Neuronal stem cell (in vitro differentiated cells): ENCODE measurements at regions not wholly inside any gene's neighbourhood (a gene's known extent, or its start where the extent isn't known, plus 50 kb on each side); places are given as distances from the start of the nearest gene placed in this dataset.

ENCODE experiments used
- DNase-seq: peaks from one replicate; pipeline ENCODE4 v3.0.0-alpha.2; 2013; ENCODE audit warnings: low spot score
- H2AFZ ChIP-seq: one replicate; pipeline ENCODE4 v1.6.1; 2013; ENCODE audit warnings: mild to moderate bottlenecking, low read length, inconsistent platforms
- H2AK5ac ChIP-seq: 2 replicates; pipeline ENCODE4 v1.6.1; 2013; ENCODE audit warnings: low read depth, mild to moderate bottlenecking, inconsistent platforms, low read length, moderate library complexity, mixed read lengths
- H2BK120ac ChIP-seq: 2 replicates; pipeline ENCODE4 v1.6.1; 2013; ENCODE audit warnings: low read depth, mild to moderate bottlenecking, inconsistent platforms, low read length, moderate library complexity, mixed read lengths
- H2BK12ac ChIP-seq: one replicate; pipeline ENCODE4 v1.6.1; 2013; ENCODE audit warnings: low read length, inconsistent platforms
- H2BK15ac ChIP-seq: 2 replicates; pipeline ENCODE4 v1.6.1; 2013; ENCODE audit warnings: mild to moderate bottlenecking, low read length, inconsistent platforms, mixed read lengths
- H2BK5ac ChIP-seq: one replicate; pipeline ENCODE4 v1.6.1; 2013; ENCODE audit warnings: inconsistent platforms, mild to moderate bottlenecking, low read length, moderate library complexity
- H3K14ac ChIP-seq: one replicate; pipeline ENCODE4 v1.6.1; 2013; ENCODE audit warnings: low read length, inconsistent platforms
- H3K18ac ChIP-seq: 2 replicates; pipeline ENCODE4 v1.6.1; 2013; ENCODE audit warnings: low read length, inconsistent platforms
- H3K23ac ChIP-seq: 2 replicates; pipeline ENCODE4 v1.6.1; 2013; ENCODE audit warnings: low read depth, mild to moderate bottlenecking, mixed read lengths, low read length, inconsistent platforms; ENCODE audit not compliant: poor library complexity
- H3K27ac ChIP-seq: replicated peaks from 3 replicates; pipeline ENCODE4 v1.5.1; 2013; ENCODE audit warnings: low read length, inconsistent platforms
- H3K27me3 ChIP-seq, 3 experiments: 2 replicates each; pipeline ENCODE4 v1.6.1; 2013; ENCODE audit warnings: low read length in 3 of 3, mild to moderate bottlenecking in 2 of 3, inconsistent platforms in 1 of 3, low read depth in 1 of 3, mixed read lengths in 1 of 3, moderate library complexity in 1 of 3; ENCODE audit not compliant: control insufficient read depth in 3 of 3, insufficient read depth in 3 of 3
- H3K36me3 ChIP-seq, 2 donors: replicated peaks in 1 of 2; 2 replicates each; pipeline ENCODE4 v1.6.1; 2013; ENCODE audit warnings: low read length in 2 of 2; ENCODE audit not compliant: control insufficient read depth in 2 of 2, insufficient read depth in 2 of 2
- H3K4ac ChIP-seq: 2 replicates; pipeline ENCODE4 v1.6.1; 2013; ENCODE audit warnings: inconsistent platforms, mild to moderate bottlenecking, low read length, moderate library complexity
- H3K4me1 ChIP-seq, 2 donors: 1 replicate in 1 of 2; 2 replicates in 1 of 2; pipeline ENCODE4 v1.6.1; 2013; ENCODE audit warnings: low read length in 2 of 2, low read depth in 1 of 2; ENCODE audit not compliant: control insufficient read depth in 2 of 2, insufficient read depth in 1 of 2
- H3K4me2 ChIP-seq: one replicate; pipeline ENCODE4 v1.6.1; 2013; ENCODE audit warnings: mild to moderate bottlenecking, low read length, inconsistent platforms; ENCODE audit not compliant: insufficient read depth, poor library complexity, severe bottlenecking
- H3K4me3 ChIP-seq, 2 donors: 2 replicates each; pipeline ENCODE4 v1.5.1; 2013; ENCODE audit warnings: low read length in 2 of 2, mild to moderate bottlenecking in 2 of 2, inconsistent platforms in 1 of 2, moderate library complexity in 1 of 2
- H3K79me1 ChIP-seq: one replicate; pipeline ENCODE4 v1.6.1; 2013; ENCODE audit warnings: low read depth, mild to moderate bottlenecking, inconsistent platforms, low read length, moderate library complexity
- H3K9ac ChIP-seq: one replicate; pipeline ENCODE4 v1.6.1; 2013; ENCODE audit warnings: mild to moderate bottlenecking, low read depth, low read length, inconsistent platforms; ENCODE audit not compliant: poor library complexity
- H3K9me3 ChIP-seq, 2 donors: replicated peaks in 1 of 2; 2 replicates each; pipeline versions ENCODE3 to v1.6.1; 2013; ENCODE audit warnings: low read length in 2 of 2, mild to moderate bottlenecking in 2 of 2, inconsistent platforms in 1 of 2, low read depth in 1 of 2, mixed read lengths in 1 of 2, moderate library complexity in 1 of 2; ENCODE audit not compliant: control insufficient read depth in 2 of 2, insufficient read depth in 1 of 2
- H4K8ac ChIP-seq: one replicate; pipeline ENCODE4 v1.6.1; 2013; ENCODE audit warnings: low read depth, mild to moderate bottlenecking, inconsistent platforms, low read length, moderate library complexity
- H4K91ac ChIP-seq: one replicate; pipeline ENCODE4 v1.6.1; 2013; ENCODE audit warnings: low read length, low read depth, mild to moderate bottlenecking, inconsistent platforms; ENCODE audit not compliant: poor library complexity
- WGBS, 2 donors: extraction: QIAGEN DNeasy Blood & Tissue Kit; methylation state at CpG; one replicate each; pipeline ENCODE4 v1.1.7; 2013; ENCODE audit warnings: missing lambda C conversion rate in 2 of 2, mixed read lengths in 1 of 2; ENCODE audit not compliant: insufficient read length in 2 of 2, insufficient replicate concordance in 1 of 2; ENCODE audit errors: extremely low coverage in 2 of 2; 5-methylcytosine and 5-hydroxymethylcytosine counted together

GRCh38 chrX:45722471-45722870, 521.8 kb upstream of the DIPK2B start:
- no peak overlapping the region for H3K4me2 ChIP-seq
- H3K14ac ChIP-seq: no peak overlapping the region
- no peak overlapping the region for H4K8ac ChIP-seq
- no peak overlapping the region for H2BK120ac ChIP-seq
- H3K4ac ChIP-seq: no peak overlapping the region
- H3K23ac ChIP-seq: no peak overlapping the region
- H3K18ac ChIP-seq: no peak overlapping the region
- H2AK5ac ChIP-seq: no peak overlapping the region
- no peak overlapping the region for H2BK15ac ChIP-seq
- no peaks in the 10 kb centered on the region for H3K9me3 ChIP-seq
- H2AFZ ChIP-seq: no peak overlapping the region
- H2BK5ac ChIP-seq: no peak overlapping the region
- H4K91ac ChIP-seq: no peak overlapping the region
- no peak overlapping the region for H3K4me3 ChIP-seq
- no peaks in the 10 kb centered on the region for H3K4me1 ChIP-seq
- no peak for DNase-seq
- no peak overlapping the region for H3K27ac ChIP-seq
- H3K79me1 ChIP-seq: no peaks in the 10 kb centered on the region
- H3K36me3 ChIP-seq: no peaks in the 10 kb centered on the region
- no CpG with 5 or more reads among the region's 3 CpGs for WGBS, 2 donors
- no peak overlapping the region for H3K9ac ChIP-seq
- no peak overlapping the region for H2BK12ac ChIP-seq
- no peaks in the 10 kb centered on the region for H3K27me3 ChIP-seq

GRCh38 chrX:45719751-45720501, 519.2 kb upstream of the DIPK2B start:
- H3K9ac ChIP-seq: no peak overlapping the region
- H3K9me3 ChIP-seq: no peaks in the 10 kb centered on the region
- H4K91ac ChIP-seq: no peak overlapping the region
- H3K23ac ChIP-seq: no peak overlapping the region
- no peak overlapping the region for H2BK120ac ChIP-seq
- no peak overlapping the region for H2AK5ac ChIP-seq
- no peaks in the 10 kb centered on the region for H3K79me1 ChIP-seq
- no peak overlapping the region for H3K4me3 ChIP-seq
- no peak overlapping the region for H3K18ac ChIP-seq
- no peaks in the 10 kb centered on the region for H3K36me3 ChIP-seq
- no peak overlapping the region for H2BK5ac ChIP-seq
- no peak overlapping the region for H3K27ac ChIP-seq
- no peak overlapping the region for H3K4ac ChIP-seq
- H3K27me3 ChIP-seq: no peaks in the 10 kb centered on the region
- H3K4me2 ChIP-seq: no peak overlapping the region
- H2BK15ac ChIP-seq: no peak overlapping the region
- H3K14ac ChIP-seq: no peak overlapping the region
- no peak for DNase-seq
- H3K4me1 ChIP-seq: no peaks in the 10 kb centered on the region
- H4K8ac ChIP-seq: no peak overlapping the region
- WGBS, 2 donors: no CpG with 5 or more reads among the region's 4 CpGs
- no peak overlapping the region for H2BK12ac ChIP-seq
- no peak overlapping the region for H2AFZ ChIP-seq

GRCh38 chrX:45718676-45719075, 518.0 kb upstream of the DIPK2B start:
- Histone ChIP-seq H4K91ac (no peak overlapping the region), H3K4me2 (no peak overlapping the region), H3K9me3 (no peaks in the 10 kb centered on the region), H3K36me3 (no peaks in the 10 kb centered on the region), H2AFZ (no peak overlapping the region), H3K27me3 (no peaks in the 10 kb centered on the region), H2BK5ac (no peak overlapping the region), H3K14ac (no peak overlapping the region), H3K23ac (no peak overlapping the region), H2BK12ac (no peak overlapping the region), H3K18ac (no peak overlapping the region), H2BK120ac (no peak overlapping the region), H3K4me3 (no peak overlapping the region), H3K4ac (no peak overlapping the region), H4K8ac (no peak overlapping the region), H3K79me1 (no peaks in the 10 kb centered on the region), H3K9ac (no peak overlapping the region), H3K4me1 (no peaks in the 10 kb centered on the region), H2BK15ac (no peak overlapping the region), H3K27ac (no peak overlapping the region), H2AK5ac (no peak overlapping the region)
- no CpG with 5 or more reads among the region's 1 CpG for WGBS, 2 donors
- DNase-seq: no peak

GRCh38 chrX:45716750-45717149, 516.1 kb upstream of the DIPK2B start:
- Histone ChIP-seq H2AFZ (no peak overlapping the region), H3K9me3 (no peaks in the 10 kb centered on the region), H3K14ac (no peak overlapping the region), H3K4ac (no peak overlapping the region), H3K4me3 (no peak overlapping the region), H3K79me1 (no peaks in the 10 kb centered on the region), H2BK120ac (no peak overlapping the region), H4K8ac (no peak overlapping the region), H2BK12ac (no peak overlapping the region), H3K27ac (no peak overlapping the region), H3K4me2 (no peak overlapping the region), H3K27me3 (no peaks in the 10 kb centered on the region), H2BK5ac (no peak overlapping the region), H4K91ac (no peak overlapping the region), H3K9ac (no peak overlapping the region), H3K4me1 (peaks cover 0 to 4% of the 10 kb centered on the region in 2 donors), H2AK5ac (no peak overlapping the region), H3K36me3 (no peaks in the 10 kb centered on the region), H2BK15ac (no peak overlapping the region), H3K18ac (no peak overlapping the region), H3K23ac (no peak overlapping the region)
- WGBS, 2 donors: no CpG with 5 or more reads among the region's 3 CpGs
- no peak for DNase-seq
